Mesothelial cell of epicardium (in vitro differentiated cells): ENCODE measurements at regions not wholly inside any gene's neighbourhood (a gene's known extent, or its start where the extent isn't known, plus 50 kb on each side); places are given as distances from the start of the nearest gene placed in this dataset.

Experiments
- DNase-seq, 2 experiments: peaks; one replicate each; pipeline ENCODE4 v3.0.0; 2021; ENCODE audit warnings: low spot score in 2 of 2; ENCODE audit not compliant: unreplicated experiment in 2 of 2
- H3K27ac Mint-ChIP-seq: 2 replicates; pipeline ENCODE4 v1.8.0; 2021; ENCODE audit warnings: mixed read lengths
- H3K27me3 Mint-ChIP-seq: 2 replicates; pipeline ENCODE4 v1.8.0; 2021; ENCODE audit warnings: low read depth, mixed read lengths
- H3K36me3 Mint-ChIP-seq: 2 replicates; pipeline ENCODE4 v1.8.0; 2021; ENCODE audit warnings: mixed read lengths
- H3K4me1 Mint-ChIP-seq: 2 replicates; pipeline ENCODE4 v1.8.0; 2021; ENCODE audit warnings: mixed read lengths
- H3K4me3 Mint-ChIP-seq: 2 replicates; pipeline ENCODE4 v1.8.0; 2021; ENCODE audit warnings: mild to moderate bottlenecking, moderate library complexity, mixed read lengths
- H3K9me3 Mint-ChIP-seq: 2 replicates; pipeline ENCODE4 v1.8.0; 2021; ENCODE audit warnings: mixed read lengths
- CTCF ChIP-seq: fragments of 200-600 bp; sonication (generic); IDR thresholded peaks from one replicate; pipeline ENCODE4 v1.5.0; 2021; ENCODE audit warnings: antibody characterized with exemption; ENCODE audit not compliant: unreplicated experiment

- Mint-ChIP-seq H3K4me3 (no peak overlapping the region), H3K4me1 (peaks cover 10% of the 10 kb centered on the region), H3K27ac (no peak overlapping the region), H3K9me3 (peaks cover 5% of the 10 kb centered on the region), H3K27me3 (no peaks in the 10 kb centered on the region), H3K36me3 (no peaks in the 10 kb centered on the region)
- no peak for DNase-seq
- TF ChIP-seq CTCF: no peak
These were observed 450.8 kb downstream of the MCTP2 start for GRCh38 chr15:94682171-94682570.

GRCh38 chr15:94683902-94684301 is 452.5 kb downstream of the MCTP2 start:
- TF ChIP-seq CTCF: no peak
- H3K4me1 Mint-ChIP-seq: peaks cover 3% of the 10 kb centered on the region
- H3K36me3 Mint-ChIP-seq: no peaks in the 10 kb centered on the region
- no peaks in the 10 kb centered on the region for H3K27me3 Mint-ChIP-seq
- peaks cover 5% of the 10 kb centered on the region for H3K9me3 Mint-ChIP-seq
- H3K27ac Mint-ChIP-seq: no peak overlapping the region
- no peak for DNase-seq
- no peak overlapping the region for H3K4me3 Mint-ChIP-seq

GRCh38 chr15:94691169-94691568 is 459.8 kb downstream of the MCTP2 start:
- DNase-seq: no peak
- no peaks in the 10 kb centered on the region for H3K27me3 Mint-ChIP-seq
- H3K4me1 Mint-ChIP-seq: no peaks in the 10 kb centered on the region
- H3K27ac Mint-ChIP-seq: no peak overlapping the region
- no peak overlapping the region for H3K4me3 Mint-ChIP-seq
- peaks cover 8% of the 10 kb centered on the region for H3K9me3 Mint-ChIP-seq
- no peaks in the 10 kb centered on the region for H3K36me3 Mint-ChIP-seq
- no peak for TF ChIP-seq CTCF

GRCh38 chr15:94692710-94693109 is 461.3 kb downstream of the MCTP2 start:
- Mint-ChIP-seq H3K27me3 (no peaks in the 10 kb centered on the region), H3K4me3 (no peak overlapping the region), H3K9me3 (peaks cover 12% of the 10 kb centered on the region), H3K36me3 (no peaks in the 10 kb centered on the region), H3K4me1 (no peaks in the 10 kb centered on the region), H3K27ac (no peak overlapping the region)
- TF ChIP-seq CTCF: no peak
- DNase-seq: no peak

GRCh38 chr15:94700211-94700610 is 468.9 kb downstream of the MCTP2 start:
- Mint-ChIP-seq H3K4me1 (no peaks in the 10 kb centered on the region), H3K27ac (no peak overlapping the region), H3K27me3 (no peaks in the 10 kb centered on the region), H3K9me3 (peaks cover 3% of the 10 kb centered on the region), H3K4me3 (no peak overlapping the region), H3K36me3 (no peaks in the 10 kb centered on the region)
- no peak for DNase-seq
- TF ChIP-seq CTCF: no peak
